GM12875 (cell line): ENCODE measurements at regions not wholly inside any gene's neighbourhood (a gene's known extent, or its start where the extent isn't known, plus 50 kb on each side); places are given as distances from the start of the nearest gene placed in this dataset.

Experiments
- H3K4me3 ChIP-seq: one replicate; pipeline ENCODE4 v1.5.1; 2011; ENCODE audit warnings: low read depth, low read length, control low read depth
- TF ChIP-seq, protein P1 (sequence below): IDR thresholded peaks from 2 replicates; pipeline ENCODE4 v1.5.1; 2011; ENCODE audit warnings: low read depth, mild to moderate bottlenecking, control low read depth, inconsistent platforms, low read length, moderate library complexity, borderline replicate concordance; ENCODE audit not compliant: insufficient read depth

GRCh38 chr2:129212299-129212958 is 767.0 kb upstream of the RAB6C start:
- TF ChIP-seq, protein P1, sequence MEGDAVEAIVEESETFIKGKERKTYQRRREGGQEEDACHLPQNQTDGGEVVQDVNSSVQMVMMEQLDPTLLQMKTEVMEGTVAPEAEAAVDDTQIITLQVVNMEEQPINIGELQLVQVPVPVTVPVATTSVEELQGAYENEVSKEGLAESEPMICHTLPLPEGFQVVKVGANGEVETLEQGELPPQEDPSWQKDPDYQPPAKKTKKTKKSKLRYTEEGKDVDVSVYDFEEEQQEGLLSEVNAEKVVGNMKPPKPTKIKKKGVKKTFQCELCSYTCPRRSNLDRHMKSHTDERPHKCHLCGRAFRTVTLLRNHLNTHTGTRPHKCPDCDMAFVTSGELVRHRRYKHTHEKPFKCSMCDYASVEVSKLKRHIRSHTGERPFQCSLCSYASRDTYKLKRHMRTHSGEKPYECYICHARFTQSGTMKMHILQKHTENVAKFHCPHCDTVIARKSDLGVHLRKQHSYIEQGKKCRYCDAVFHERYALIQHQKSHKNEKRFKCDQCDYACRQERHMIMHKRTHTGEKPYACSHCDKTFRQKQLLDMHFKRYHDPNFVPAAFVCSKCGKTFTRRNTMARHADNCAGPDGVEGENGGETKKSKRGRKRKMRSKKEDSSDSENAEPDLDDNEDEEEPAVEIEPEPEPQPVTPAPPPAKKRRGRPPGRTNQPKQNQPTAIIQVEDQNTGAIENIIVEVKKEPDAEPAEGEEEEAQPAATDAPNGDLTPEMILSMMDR, result no peak
- H3K4me3 ChIP-seq, result no peak overlapping the region

DNA sequence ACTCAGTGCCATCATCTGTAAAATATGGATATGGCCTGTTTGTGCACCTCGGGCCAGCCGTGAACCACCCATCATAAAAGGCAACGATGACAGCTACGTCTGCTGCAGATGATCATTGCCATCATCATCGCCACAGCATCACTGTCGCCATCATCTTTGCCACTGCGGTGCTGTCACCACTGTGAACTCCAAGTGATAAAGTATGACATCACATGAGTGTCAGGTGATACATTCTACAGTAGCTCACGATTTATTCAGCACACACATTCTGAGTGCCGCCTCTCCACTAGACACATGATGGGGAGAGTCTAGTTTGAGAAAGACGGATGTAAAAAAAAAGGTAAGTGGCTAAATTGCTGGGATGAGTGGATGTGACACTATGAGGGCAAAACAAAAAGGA is 755.4 kb upstream of the RAB6C start:
- H3K4me3 ChIP-seq, result no peak overlapping the region
- TF ChIP-seq, protein P1, result no peak

- TF ChIP-seq, protein P1, result no peak
- no peak overlapping the region for H3K4me3 ChIP-seq
Observed at GRCh38 chr2:129224486-129224885, 755.0 kb upstream of the RAB6C start.

- H3K4me3 ChIP-seq, result no peak overlapping the region
- TF ChIP-seq, protein P1, result no peak
Observed at GRCh38 chr2:129229196-129229595, 750.3 kb upstream of the RAB6C start.

GRCh38 chr2:129229830-129230441 is 749.5 kb upstream of the RAB6C start:
- TF ChIP-seq, protein P1, result no peak
- H3K4me3 ChIP-seq, result no peak overlapping the region

DNA sequence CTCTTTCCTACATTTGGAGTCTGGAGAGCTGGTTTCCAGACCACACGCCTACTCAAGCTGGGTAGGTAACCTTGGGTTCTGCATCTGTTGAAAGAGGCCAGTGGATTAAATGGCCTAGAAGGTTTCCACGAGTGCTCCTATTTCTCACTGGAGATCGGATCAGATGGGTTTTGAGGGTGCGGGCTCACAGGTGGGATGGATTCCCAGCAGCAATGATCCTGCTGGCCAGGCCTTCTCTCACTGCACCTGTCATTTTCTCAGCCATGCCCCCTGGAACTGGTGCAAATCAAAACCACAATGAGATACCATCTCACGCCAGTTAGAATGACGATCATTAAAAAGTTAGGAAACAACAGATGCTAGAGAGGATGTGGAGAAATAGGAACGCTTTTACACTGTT is 747.5 kb upstream of the RAB6C start:
- H3K4me3 ChIP-seq, result no peak overlapping the region
- TF ChIP-seq, protein P1, result no peak

GRCh38 chr2:129233166-129233565 is 746.3 kb upstream of the RAB6C start:
- H3K4me3 ChIP-seq, result no peak overlapping the region

More at GRCh38 chr2:129233166-129233565, 746.3 kb upstream of the RAB6C start:
- TF ChIP-seq, protein P1, result no peak
